Kidney epithelial cell (primary cell): ENCODE measurements at regions not wholly inside any gene's neighbourhood (a gene's known extent, or its start where the extent isn't known, plus 50 kb on each side); places are given as distances from the start of the nearest gene placed in this dataset.

Experiments used
- DNase-seq: peaks from one replicate; pipeline ENCODE4 v3.0.0-alpha.2; 2010; ENCODE audit warnings: low read depth
- H3K27me3 ChIP-seq: 2 replicates; pipeline ENCODE4 v1.6.0; 2011; ENCODE audit warnings: low read length; ENCODE audit not compliant: control insufficient read depth, insufficient read depth
- H3K36me3 ChIP-seq: 2 replicates; pipeline ENCODE4 v1.5.1; 2011; ENCODE audit warnings: low read length; ENCODE audit not compliant: control insufficient read depth, insufficient read depth
- H3K4me3 ChIP-seq: 2 replicates; pipeline ENCODE4 v1.5.1; 2011; ENCODE audit warnings: low read depth, mild to moderate bottlenecking, control low read depth, low read length
- CTCF ChIP-seq: IDR thresholded peaks from 2 replicates; pipeline ENCODE4 v1.5.1; 2011; ENCODE audit warnings: mild to moderate bottlenecking, moderate library complexity, low read length, control low read depth, inconsistent platforms; ENCODE audit not compliant: insufficient read depth, poor library complexity, severe bottlenecking

- DNase-seq, result no peak
- TF ChIP-seq CTCF, result no peak
- no peak overlapping the region for H3K4me3 ChIP-seq
- H3K27me3 ChIP-seq, result no peaks in the 10 kb centered on the region
- H3K36me3 ChIP-seq, result no peaks in the 10 kb centered on the region
Observed at GRCh38 chr22:49574205-49574880, 253.3 kb downstream of the BRD1 start.

- no peaks in the 10 kb centered on the region for H3K36me3 ChIP-seq
- no peaks in the 10 kb centered on the region for H3K27me3 ChIP-seq
- no peak for DNase-seq
- TF ChIP-seq CTCF, result no peak
- H3K4me3 ChIP-seq, result no peak overlapping the region
Observed at GRCh38 chr22:49573109-49573765, 254.4 kb downstream of the BRD1 start.

GRCh38 chr22:49571326-49571725 is 256.3 kb downstream of the BRD1 start:
- TF ChIP-seq CTCF, result no peak
- DNase-seq, result no peak
- Histone ChIP-seq H3K27me3 (no peaks in the 10 kb centered on the region), H3K4me3 (no peak overlapping the region), H3K36me3 (no peaks in the 10 kb centered on the region)

- no peaks in the 10 kb centered on the region for H3K27me3 ChIP-seq
Observed at GRCh38 chr22:49570032-49570848, 257.4 kb downstream of the BRD1 start.

More at GRCh38 chr22:49570032-49570848, 257.4 kb downstream of the BRD1 start:
- TF ChIP-seq CTCF, result no peak
- Histone ChIP-seq H3K4me3 (no peak overlapping the region), H3K36me3 (no peaks in the 10 kb centered on the region)
- no peak for DNase-seq
